GM23338 (cell line): ENCODE measurements at regions not wholly inside any gene's neighbourhood (a gene's known extent, or its start where the extent isn't known, plus 50 kb on each side); places are given as distances from the start of the nearest gene placed in this dataset.

ENCODE experiments used
- ATAC-seq: fragments of 200-7000 bp; cut with Tn5 transposase; 3 replicates; pipeline ENCODE4 v1.9.1; 2020
- DNase-seq: peaks from one replicate; pipeline ENCODE4 v3.0.0-alpha.2; 2015; ENCODE audit warnings: low spot score
- H2AFZ ChIP-seq: fragments of 200-600 bp; sonication (generic); 2 replicates; pipeline ENCODE4 v1.8.0; 2016; ENCODE audit warnings: antibody characterized with exemption, mild to moderate bottlenecking, moderate library complexity
- H3F3A ChIP-seq: fragments of 200-600 bp; sonication (generic); replicated peaks from 2 replicates; pipeline ENCODE4 v1.8.0; 2017; ENCODE audit warnings: antibody characterized with exemption, mixed run types, low read depth
- H3K27ac ChIP-seq: fragments of 200-600 bp; sonication (generic); 2 replicates; pipeline ENCODE4 v1.6.1; 2016; ENCODE audit warnings: low read depth
- H3K27me3 ChIP-seq: fragments of 200-600 bp; sonication (generic); 2 replicates; pipeline ENCODE4 v1.8.0; 2016; ENCODE audit warnings: mild to moderate bottlenecking, mixed run types, moderate library complexity; ENCODE audit not compliant: insufficient read depth
- H3K36me3 ChIP-seq: fragments of 200-600 bp; sonication (generic); 2 replicates; pipeline ENCODE4 v1.8.0; 2016; ENCODE audit warnings: mild to moderate bottlenecking; ENCODE audit not compliant: insufficient read depth
- H3K4me1 ChIP-seq: fragments of 200-600 bp; sonication (generic); 2 replicates; pipeline ENCODE4 v1.8.0; 2016; ENCODE audit warnings: mild to moderate bottlenecking, moderate library complexity; ENCODE audit not compliant: insufficient read depth
- H3K4me2 ChIP-seq: fragments of 200-600 bp; sonication (generic); 2 replicates; pipeline ENCODE4 v1.7.1; 2017; ENCODE audit warnings: mixed run types
- H3K4me3 ChIP-seq: fragments of 200-600 bp; sonication (generic); 2 replicates; pipeline ENCODE4 v1.6.1; 2016; ENCODE audit warnings: mixed run types
- H3K79me2 ChIP-seq: fragments of 200-600 bp; sonication (generic); replicated peaks from 2 replicates; pipeline ENCODE4 v1.8.0; 2017; ENCODE audit warnings: mild to moderate bottlenecking; ENCODE audit not compliant: insufficient read depth
- H3K9me2 ChIP-seq: fragments of 200-600 bp; sonication (generic); 2 replicates; pipeline ENCODE4 v1.8.0; 2017; ENCODE audit not compliant: insufficient read depth
- H4K20me1 ChIP-seq: fragments of 200-600 bp; sonication (generic); replicated peaks from 2 replicates; pipeline ENCODE4 v1.8.0; 2017; ENCODE audit warnings: mild to moderate bottlenecking; ENCODE audit not compliant: insufficient read depth
- H3K27ac Mint-ChIP-seq: 2 replicates; pipeline ENCODE4 v1.8.0; 2020; ENCODE audit warnings: inconsistent platforms, mild to moderate bottlenecking, moderate library complexity, mixed read lengths
- H3K27me3 Mint-ChIP-seq: 3 replicates; pipeline ENCODE4 v1.8.0; 2022; ENCODE audit warnings: low read depth, mild to moderate bottlenecking, moderate library complexity, mixed read lengths, inconsistent platforms; ENCODE audit not compliant: insufficient read depth, poor library complexity
- H3K36me3 Mint-ChIP-seq: 3 replicates; pipeline ENCODE4 v1.8.0; 2021; ENCODE audit warnings: low read depth, mild to moderate bottlenecking, inconsistent platforms, moderate library complexity, mixed read lengths
- H3K4me1 Mint-ChIP-seq: 3 replicates; pipeline ENCODE4 v1.8.0; 2020; ENCODE audit warnings: mild to moderate bottlenecking, inconsistent platforms, mixed read lengths
- H3K4me3 Mint-ChIP-seq: 3 replicates; pipeline ENCODE4 v1.8.0; 2021; ENCODE audit warnings: moderate library complexity, mild to moderate bottlenecking, inconsistent platforms, mixed read lengths
- H3K9me3 Mint-ChIP-seq: 3 replicates; pipeline ENCODE4 v1.8.0; 2020; ENCODE audit warnings: moderate library complexity, mild to moderate bottlenecking, inconsistent platforms, mixed read lengths
- CREB1 ChIP-seq: fragments of 250-450 bp; sonication (Bioruptor Pico); IDR thresholded peaks from 2 replicates; pipeline ENCODE4 v1.5.0; 2020; ENCODE audit warnings: low read depth, mild to moderate bottlenecking, moderate library complexity
- EZH2 ChIP-seq: fragments of 200-600 bp; sonication (generic); IDR thresholded peaks from one replicate; pipeline ENCODE4 v1.8.0; 2017; ENCODE audit warnings: antibody characterized with exemption, mild to moderate bottlenecking, low read depth; ENCODE audit not compliant: unreplicated experiment
- EZH2phosphoT487 ChIP-seq: fragments of 200-600 bp; sonication (generic); IDR thresholded peaks from one replicate; pipeline ENCODE4 v1.8.1; 2018; ENCODE audit warnings: antibody characterized with exemption; ENCODE audit not compliant: unreplicated experiment
- JUNB ChIP-seq: IDR thresholded peaks from one replicate; pipeline ENCODE4 v1.6.1; 2016; ENCODE audit warnings: antibody characterized with exemption; ENCODE audit not compliant: unreplicated experiment
- NANOG ChIP-seq: IDR thresholded peaks from 2 replicates; pipeline ENCODE4 v1.6.1; 2016; ENCODE audit warnings: antibody characterized with exemption, borderline replicate concordance
- POLR2AphosphoS5 ChIP-seq: IDR thresholded peaks from 2 replicates; pipeline ENCODE4 v1.6.1; 2016; ENCODE audit warnings: antibody characterized with exemption, low read depth
- STAT1 ChIP-seq: IDR thresholded peaks from one replicate; pipeline ENCODE4 v1.6.1; 2016; ENCODE audit warnings: antibody characterized with exemption; ENCODE audit not compliant: unreplicated experiment
- ZNF114 ChIP-seq: fragments of 250-450 bp; sonication (Bioruptor Pico); IDR thresholded peaks from 2 replicates; pipeline ENCODE4 v1.5.0; 2020; ENCODE audit warnings: mild to moderate bottlenecking, moderate library complexity
- ZNF331 ChIP-seq: fragments of 250-450 bp; sonication (Bioruptor Pico); IDR thresholded peaks from 2 replicates; pipeline ENCODE4 v1.5.0; 2020; ENCODE audit warnings: low read depth, mild to moderate bottlenecking, moderate library complexity
- TF ChIP-seq, protein P1 (sequence below): IDR thresholded peaks from one replicate; pipeline ENCODE4 v1.6.1; 2018; ENCODE audit warnings: antibody characterized with exemption; ENCODE audit not compliant: unreplicated experiment
- TF ChIP-seq, protein P2 (sequence below): IDR thresholded peaks from 2 replicates; pipeline ENCODE4 v1.6.1; 2016; ENCODE audit warnings: antibody characterized with exemption
- TF ChIP-seq, protein P3 (sequence below): fragments of 250-450 bp; sonication (Bioruptor Pico); IDR thresholded peaks from 2 replicates; pipeline ENCODE4 v1.5.0; 2020; ENCODE audit warnings: mild to moderate bottlenecking, moderate library complexity
- TF ChIP-seq, protein P4 (sequence below), 2 experiments: fragments of 200-600 bp in 1 of 2; sonication (generic) in 1 of 2; conservative IDR thresholded peaks; 2 replicates each; pipeline versions ENCODE4 v1.5.1 to v1.6.1; 2016 to 2017; ENCODE audit warnings: antibody characterized with exemption in 2 of 2, low read depth in 2 of 2, mild to moderate bottlenecking in 2 of 2, moderate library complexity in 1 of 2

DNA sequence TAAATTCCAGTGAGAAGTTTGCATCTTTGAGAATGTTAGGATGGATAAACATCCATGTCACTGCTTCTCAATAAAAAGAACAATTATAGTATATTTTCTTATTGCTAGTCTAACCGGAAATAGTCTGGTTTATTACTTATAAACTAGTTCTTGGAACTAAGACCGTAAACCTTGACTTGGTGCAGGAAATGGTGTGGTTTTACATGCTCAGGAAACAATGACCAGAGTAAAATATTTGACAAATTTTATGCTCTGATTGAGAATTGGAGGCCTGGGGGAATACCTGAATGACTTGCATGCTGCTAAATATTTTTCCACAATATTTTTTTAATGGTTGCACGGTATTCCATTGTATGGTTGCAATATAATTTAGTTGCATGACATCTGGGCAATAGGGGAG, 76.3 kb downstream of the XCL2 start:
- H3K36me3 Mint-ChIP-seq = no peaks in the 10 kb centered on the region
- peaks cover 3% of the 10 kb centered on the region for H3K27me3 Mint-ChIP-seq
- no peaks in the 10 kb centered on the region for H3K9me2 ChIP-seq
- no peak overlapping the region for H3K4me3 Mint-ChIP-seq
- H3K4me2 ChIP-seq = no peak overlapping the region
- 0 out of 2 replicates have a peak, but pooled peaks cover 5% of the 10 kb centered on the region for H3K4me1 ChIP-seq
- H2AFZ ChIP-seq = no peak overlapping the region
- TF ChIP-seq ZNF331 (CRISPR knock-in tag) = no peak
- TF ChIP-seq, protein P1, sequence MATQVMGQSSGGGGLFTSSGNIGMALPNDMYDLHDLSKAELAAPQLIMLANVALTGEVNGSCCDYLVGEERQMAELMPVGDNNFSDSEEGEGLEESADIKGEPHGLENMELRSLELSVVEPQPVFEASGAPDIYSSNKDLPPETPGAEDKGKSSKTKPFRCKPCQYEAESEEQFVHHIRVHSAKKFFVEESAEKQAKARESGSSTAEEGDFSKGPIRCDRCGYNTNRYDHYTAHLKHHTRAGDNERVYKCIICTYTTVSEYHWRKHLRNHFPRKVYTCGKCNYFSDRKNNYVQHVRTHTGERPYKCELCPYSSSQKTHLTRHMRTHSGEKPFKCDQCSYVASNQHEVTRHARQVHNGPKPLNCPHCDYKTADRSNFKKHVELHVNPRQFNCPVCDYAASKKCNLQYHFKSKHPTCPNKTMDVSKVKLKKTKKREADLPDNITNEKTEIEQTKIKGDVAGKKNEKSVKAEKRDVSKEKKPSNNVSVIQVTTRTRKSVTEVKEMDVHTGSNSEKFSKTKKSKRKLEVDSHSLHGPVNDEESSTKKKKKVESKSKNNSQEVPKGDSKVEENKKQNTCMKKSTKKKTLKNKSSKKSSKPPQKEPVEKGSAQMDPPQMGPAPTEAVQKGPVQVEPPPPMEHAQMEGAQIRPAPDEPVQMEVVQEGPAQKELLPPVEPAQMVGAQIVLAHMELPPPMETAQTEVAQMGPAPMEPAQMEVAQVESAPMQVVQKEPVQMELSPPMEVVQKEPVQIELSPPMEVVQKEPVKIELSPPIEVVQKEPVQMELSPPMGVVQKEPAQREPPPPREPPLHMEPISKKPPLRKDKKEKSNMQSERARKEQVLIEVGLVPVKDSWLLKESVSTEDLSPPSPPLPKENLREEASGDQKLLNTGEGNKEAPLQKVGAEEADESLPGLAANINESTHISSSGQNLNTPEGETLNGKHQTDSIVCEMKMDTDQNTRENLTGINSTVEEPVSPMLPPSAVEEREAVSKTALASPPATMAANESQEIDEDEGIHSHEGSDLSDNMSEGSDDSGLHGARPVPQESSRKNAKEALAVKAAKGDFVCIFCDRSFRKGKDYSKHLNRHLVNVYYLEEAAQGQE = no peak
- no peak for TF ChIP-seq NANOG
- no peak for TF ChIP-seq ZNF114 (CRISPR knock-in tag)
- TF ChIP-seq EZH2 = no peak
- no peak for TF ChIP-seq CREB1 (CRISPR knock-in tag)
- no peak for TF ChIP-seq STAT1
- no peak for TF ChIP-seq JUNB
- TF ChIP-seq EZH2phosphoT487 = no peak
- TF ChIP-seq, protein P2, sequence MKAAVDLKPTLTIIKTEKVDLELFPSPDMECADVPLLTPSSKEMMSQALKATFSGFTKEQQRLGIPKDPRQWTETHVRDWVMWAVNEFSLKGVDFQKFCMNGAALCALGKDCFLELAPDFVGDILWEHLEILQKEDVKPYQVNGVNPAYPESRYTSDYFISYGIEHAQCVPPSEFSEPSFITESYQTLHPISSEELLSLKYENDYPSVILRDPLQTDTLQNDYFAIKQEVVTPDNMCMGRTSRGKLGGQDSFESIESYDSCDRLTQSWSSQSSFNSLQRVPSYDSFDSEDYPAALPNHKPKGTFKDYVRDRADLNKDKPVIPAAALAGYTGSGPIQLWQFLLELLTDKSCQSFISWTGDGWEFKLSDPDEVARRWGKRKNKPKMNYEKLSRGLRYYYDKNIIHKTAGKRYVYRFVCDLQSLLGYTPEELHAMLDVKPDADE = no peak
- no peak for TF ChIP-seq POLR2AphosphoS5
- TF ChIP-seq, protein P3, sequence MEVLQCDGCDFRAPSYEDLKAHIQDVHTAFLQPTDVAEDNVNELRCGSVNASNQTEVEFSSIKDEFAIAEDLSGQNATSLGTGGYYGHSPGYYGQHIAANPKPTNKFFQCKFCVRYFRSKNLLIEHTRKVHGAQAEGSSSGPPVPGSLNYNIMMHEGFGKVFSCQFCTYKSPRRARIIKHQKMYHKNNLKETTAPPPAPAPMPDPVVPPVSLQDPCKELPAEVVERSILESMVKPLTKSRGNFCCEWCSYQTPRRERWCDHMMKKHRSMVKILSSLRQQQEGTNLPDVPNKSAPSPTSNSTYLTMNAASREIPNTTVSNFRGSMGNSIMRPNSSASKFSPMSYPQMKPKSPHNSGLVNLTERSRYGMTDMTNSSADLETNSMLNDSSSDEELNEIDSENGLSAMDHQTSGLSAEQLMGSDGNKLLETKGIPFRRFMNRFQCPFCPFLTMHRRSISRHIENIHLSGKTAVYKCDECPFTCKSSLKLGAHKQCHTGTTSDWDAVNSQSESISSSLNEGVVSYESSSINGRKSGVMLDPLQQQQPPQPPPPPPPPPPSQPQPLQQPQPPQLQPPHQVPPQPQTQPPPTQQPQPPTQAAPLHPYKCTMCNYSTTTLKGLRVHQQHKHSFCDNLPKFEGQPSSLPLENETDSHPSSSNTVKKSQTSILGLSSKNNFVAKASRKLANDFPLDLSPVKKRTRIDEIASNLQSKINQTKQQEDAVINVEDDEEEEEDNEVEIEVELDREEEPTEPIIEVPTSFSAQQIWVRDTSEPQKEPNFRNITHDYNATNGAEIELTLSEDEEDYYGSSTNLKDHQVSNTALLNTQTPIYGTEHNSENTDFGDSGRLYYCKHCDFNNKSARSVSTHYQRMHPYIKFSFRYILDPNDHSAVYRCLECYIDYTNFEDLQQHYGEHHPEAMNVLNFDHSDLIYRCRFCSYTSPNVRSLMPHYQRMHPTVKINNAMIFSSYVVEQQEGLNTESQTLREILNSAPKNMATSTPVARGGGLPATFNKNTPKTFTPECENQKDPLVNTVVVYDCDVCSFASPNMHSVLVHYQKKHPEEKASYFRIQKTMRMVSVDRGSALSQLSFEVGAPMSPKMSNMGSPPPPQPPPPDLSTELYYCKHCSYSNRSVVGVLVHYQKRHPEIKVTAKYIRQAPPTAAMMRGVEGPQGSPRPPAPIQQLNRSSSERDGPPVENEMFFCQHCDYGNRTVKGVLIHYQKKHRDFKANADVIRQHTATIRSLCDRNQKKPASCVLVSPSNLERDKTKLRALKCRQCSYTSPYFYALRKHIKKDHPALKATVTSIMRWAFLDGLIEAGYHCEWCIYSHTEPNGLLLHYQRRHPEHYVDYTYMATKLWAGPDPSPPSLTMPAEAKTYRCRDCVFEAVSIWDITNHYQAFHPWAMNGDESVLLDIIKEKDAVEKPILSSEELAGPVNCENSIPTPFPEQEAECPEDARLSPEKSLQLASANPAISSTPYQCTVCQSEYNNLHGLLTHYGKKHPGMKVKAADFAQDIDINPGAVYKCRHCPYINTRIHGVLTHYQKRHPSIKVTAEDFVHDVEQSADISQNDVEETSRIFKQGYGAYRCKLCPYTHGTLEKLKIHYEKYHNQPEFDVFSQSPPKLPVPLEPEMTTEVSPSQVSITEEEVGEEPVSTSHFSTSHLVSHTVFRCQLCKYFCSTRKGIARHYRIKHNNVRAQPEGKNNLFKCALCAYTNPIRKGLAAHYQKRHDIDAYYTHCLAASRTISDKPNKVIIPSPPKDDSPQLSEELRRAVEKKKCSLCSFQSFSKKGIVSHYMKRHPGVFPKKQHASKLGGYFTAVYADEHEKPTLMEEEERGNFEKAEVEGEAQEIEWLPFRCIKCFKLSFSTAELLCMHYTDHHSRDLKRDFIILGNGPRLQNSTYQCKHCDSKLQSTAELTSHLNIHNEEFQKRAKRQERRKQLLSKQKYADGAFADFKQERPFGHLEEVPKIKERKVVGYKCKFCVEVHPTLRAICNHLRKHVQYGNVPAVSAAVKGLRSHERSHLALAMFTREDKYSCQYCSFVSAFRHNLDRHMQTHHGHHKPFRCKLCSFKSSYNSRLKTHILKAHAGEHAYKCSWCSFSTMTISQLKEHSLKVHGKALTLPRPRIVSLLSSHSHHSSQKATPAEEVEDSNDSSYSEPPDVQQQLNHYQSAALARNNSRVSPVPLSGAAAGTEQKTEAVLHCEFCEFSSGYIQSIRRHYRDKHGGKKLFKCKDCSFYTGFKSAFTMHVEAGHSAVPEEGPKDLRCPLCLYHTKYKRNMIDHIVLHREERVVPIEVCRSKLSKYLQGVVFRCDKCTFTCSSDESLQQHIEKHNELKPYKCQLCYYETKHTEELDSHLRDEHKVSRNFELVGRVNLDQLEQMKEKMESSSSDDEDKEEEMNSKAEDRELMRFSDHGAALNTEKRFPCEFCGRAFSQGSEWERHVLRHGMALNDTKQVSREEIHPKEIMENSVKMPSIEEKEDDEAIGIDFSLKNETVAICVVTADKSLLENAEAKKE (CRISPR knock-in tag) = no peak
- TF ChIP-seq, protein P4, sequence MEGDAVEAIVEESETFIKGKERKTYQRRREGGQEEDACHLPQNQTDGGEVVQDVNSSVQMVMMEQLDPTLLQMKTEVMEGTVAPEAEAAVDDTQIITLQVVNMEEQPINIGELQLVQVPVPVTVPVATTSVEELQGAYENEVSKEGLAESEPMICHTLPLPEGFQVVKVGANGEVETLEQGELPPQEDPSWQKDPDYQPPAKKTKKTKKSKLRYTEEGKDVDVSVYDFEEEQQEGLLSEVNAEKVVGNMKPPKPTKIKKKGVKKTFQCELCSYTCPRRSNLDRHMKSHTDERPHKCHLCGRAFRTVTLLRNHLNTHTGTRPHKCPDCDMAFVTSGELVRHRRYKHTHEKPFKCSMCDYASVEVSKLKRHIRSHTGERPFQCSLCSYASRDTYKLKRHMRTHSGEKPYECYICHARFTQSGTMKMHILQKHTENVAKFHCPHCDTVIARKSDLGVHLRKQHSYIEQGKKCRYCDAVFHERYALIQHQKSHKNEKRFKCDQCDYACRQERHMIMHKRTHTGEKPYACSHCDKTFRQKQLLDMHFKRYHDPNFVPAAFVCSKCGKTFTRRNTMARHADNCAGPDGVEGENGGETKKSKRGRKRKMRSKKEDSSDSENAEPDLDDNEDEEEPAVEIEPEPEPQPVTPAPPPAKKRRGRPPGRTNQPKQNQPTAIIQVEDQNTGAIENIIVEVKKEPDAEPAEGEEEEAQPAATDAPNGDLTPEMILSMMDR (conservative IDR thresholded peaks at IDR 0.05; ENCODE audit: low read depth in 2 of 2) = no peak
- no peak overlapping the region for H3K27ac Mint-ChIP-seq
- DNase-seq (no peak), ATAC-seq (no peak)
- H3K79me2 ChIP-seq = no peaks in the 10 kb centered on the region
- no peaks in the 10 kb centered on the region for H3F3A ChIP-seq
- no peaks in the 10 kb centered on the region for H4K20me1 ChIP-seq
- H3K36me3 ChIP-seq = no peaks in the 10 kb centered on the region
- H3K4me3 ChIP-seq = no peak overlapping the region
- no peaks in the 10 kb centered on the region for H3K27me3 ChIP-seq
- peaks cover 11% of the 10 kb centered on the region; the same call in 2 of the 3 replicates for H3K4me1 Mint-ChIP-seq
- no peak overlapping the region for H3K27ac ChIP-seq
- no peaks in the 10 kb centered on the region for H3K9me3 Mint-ChIP-seq
